GM21723 (cell line): ENCODE measurements at regions not wholly inside any gene's neighbourhood (a gene's known extent, or its start where the extent isn't known, plus 50 kb on each side); places are given as distances from the start of the nearest gene placed in this dataset.

ENCODE experiments used
- ATAC-seq: cut with Tn5 transposase; IDR thresholded peaks from one replicate; pipeline ENCODE4 v1.9.1; 2021; ENCODE audit warnings: mild to moderate bottlenecking, moderate library complexity; ENCODE audit not compliant: unreplicated experiment

DNA sequence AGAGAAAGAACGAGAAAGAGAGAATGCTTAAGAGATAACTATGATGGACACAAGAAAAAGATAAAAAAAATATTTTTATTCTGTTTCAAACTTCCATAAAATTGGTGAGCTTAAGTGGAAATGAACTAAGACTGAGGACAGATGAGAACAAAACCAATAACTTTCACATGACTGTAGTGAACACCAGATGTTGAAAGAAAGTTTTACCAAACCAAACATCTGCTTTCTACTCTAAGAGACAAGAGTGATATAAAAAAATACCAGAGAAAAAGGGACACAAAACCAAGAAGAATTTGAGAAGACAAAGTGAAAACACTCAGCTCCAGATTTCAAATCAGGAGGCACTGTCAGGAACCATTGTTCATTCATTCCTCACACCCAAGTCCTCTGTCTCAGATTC, 147.9 kb downstream of the IMPG2 start:
- no peak for ATAC-seq

DNA sequence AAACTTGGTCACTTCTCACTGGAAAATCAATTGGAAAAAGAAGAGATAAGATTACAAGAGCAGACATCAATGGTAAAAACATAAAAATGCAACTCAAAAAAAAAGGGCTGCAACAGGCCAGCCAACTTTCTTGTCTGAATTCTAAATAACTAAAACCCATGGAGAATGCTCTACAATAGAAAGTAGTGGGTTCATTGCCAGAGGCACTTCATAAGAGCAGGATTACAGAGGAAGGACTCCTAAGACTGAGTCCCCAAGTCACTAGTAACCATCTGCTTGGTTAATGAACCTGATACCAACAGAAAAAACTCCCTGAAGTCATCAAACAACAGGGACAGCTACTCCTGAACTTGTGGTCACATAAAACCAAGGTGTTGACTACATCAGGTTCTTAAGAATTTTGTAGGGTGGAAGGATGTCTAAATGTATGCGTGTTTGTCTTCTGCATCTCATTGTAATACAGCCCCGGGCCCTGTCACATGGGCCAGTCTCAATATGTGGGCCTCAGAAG, 148.6 kb downstream of the IMPG2 start:
- no peak for ATAC-seq

DNA sequence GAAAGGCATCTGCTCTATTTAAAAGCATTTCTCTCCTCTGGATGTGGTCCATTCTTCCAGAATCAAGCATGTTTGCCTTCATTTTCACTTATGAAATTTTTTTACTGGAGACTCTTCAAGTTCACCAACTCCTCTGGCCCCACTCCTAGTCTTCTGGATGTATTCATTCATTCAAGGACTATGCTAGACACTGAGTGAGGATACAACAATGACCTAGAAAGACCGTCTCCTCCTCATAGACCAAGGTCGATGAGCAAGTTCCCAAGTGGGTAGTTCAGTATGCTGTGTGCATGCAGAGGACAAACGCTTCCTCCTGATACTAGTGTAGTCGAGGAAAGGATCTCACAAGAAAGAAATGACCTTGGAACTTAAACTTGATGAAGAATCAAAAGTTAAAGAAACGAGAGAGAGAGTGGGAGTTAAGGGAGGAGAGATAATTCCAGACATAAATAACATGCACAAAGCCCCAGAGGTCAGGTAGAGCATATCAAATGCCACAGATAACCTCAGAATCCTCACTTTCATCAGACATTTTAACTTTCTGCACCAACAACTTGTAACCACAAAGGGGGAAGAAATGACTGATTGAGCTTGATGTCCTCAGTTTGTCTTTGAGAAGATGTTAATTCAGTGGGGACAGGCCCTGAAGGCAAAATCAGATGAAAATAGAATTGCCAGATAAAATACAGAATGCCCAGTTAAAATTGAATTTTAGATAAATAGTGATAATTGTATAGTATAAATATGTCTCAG, 149.4 kb downstream of the IMPG2 start:
- ATAC-seq: no peak

DNA sequence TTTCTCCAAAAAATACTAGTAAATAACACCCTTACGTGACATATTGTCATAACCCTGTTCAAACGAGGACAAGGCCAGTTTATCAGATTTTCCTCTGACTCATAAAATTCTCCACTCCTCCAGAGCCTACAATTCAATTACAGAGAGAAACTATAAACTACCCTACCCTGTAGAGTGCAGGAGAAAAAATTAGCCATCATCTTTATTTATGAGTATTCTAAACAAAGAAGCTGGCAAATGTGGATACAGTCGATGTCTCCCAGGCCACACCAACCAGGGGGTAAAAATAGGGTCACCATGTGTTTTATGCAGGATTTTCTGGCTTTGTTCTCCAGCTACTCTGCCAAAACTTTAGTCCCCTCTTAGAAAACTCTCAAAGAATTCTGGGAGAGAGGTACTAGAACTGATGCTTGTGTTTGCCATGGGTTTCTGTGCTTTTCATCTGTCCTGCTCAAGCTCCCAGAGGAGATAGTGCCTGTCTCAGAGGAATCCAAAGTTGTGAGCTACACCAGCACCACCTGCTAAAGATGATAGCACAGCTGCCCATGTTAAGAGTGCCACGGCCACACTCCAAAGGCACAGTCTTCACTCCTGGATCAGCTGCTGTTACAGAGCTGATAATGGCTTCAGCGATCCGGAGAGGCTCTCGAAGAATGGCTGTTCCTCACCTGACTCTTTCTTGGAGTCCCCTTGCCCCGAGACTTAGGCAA, 150.2 kb downstream of the IMPG2 start:
- ATAC-seq: no peak

DNA sequence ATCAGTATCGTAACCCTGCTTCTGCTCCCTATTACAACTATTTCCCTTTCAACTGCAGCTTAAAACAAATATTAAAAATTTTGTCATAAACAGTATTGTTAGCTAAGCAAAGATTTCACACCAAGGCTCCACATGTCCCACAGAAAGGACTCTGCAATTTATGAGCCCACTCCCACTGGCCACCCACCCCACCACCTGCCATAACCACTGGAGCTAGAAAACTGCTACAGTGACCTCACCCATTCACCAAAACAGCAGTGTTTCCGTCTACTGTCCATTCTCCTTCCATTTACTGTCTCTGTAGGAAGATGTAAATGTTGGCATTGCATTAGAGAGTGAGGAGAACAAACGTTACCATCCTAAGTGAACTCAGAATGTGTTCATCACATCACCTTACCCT, 150.9 kb downstream of the IMPG2 start:
- no peak for ATAC-seq

DNA sequence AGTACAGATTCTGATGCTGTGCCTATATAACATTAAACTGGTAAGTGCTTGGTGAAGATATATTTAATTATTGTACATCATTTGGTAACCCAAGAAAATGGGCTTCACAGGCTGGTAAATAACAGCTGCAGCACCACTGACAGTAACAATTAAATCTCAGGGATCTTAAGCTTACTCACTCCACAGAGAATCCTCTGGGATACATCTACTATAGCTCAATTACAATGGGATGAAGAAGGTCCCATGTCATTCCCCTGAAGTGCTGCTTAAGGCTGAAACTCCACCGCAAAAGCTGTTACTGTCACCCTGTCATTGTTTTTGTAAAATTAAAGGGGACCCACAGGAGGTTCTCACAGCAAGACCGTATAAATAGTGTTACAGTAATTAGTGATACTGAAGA, 153.0 kb downstream of the IMPG2 start:
- no peak for ATAC-seq

DNA sequence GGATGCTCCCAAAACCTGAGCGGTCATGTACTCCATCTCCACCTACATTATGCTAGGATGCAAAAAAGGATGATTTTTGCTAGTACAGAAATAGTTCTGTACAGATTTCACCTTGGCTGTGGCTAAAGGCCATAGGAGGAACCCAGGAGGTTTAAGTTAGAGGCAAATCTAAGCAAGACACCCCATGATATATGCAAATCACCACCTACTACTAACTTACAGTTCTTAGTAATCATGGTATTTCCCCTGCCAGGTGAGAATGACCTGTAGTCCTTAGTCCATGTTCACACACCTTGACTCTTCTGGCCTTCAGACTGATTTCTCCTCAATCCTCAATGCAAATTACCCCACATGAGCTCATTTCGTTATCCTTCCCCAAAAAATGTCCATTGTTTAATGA, 154.2 kb downstream of the IMPG2 start:
- ATAC-seq: no peak

DNA sequence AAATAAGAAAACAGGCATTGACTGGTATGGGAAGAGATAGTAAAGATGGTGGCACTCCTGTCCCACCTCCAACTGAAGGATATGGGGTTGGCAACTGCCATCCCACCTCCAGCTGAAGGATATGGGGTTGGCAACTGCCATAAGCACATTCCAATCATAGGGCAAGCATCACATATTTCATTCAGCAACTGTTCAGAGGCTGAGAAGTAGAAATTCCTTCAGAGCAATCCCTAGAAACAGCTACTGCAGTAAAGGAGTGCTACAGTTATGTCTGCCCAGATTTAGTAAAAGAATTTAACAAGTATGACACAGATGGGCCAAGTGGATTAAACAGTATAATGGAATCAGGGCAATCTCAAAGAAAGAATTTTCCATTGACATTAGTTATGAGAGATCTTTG, 156.8 kb downstream of the IMPG2 start:
- ATAC-seq: no peak

DNA sequence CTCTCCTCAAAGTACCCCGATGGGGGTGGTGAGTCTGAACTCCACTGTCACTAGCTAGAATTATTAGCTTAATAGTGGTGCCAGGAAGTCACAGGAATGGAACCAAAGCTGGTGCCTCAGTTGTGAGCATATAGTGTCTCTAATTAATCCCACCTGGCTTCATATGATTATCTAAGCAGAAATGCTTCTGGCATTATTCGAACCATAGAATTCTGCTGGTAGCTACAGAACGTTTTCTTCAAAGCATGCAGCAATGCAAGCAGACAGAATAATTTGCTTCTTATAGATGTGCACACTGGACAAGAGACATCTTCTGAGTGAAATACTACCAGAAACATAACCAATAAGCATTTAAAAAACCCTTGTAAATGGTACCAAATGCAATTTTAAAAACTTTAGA, 160.9 kb downstream of the IMPG2 start:
- no peak for ATAC-seq

DNA sequence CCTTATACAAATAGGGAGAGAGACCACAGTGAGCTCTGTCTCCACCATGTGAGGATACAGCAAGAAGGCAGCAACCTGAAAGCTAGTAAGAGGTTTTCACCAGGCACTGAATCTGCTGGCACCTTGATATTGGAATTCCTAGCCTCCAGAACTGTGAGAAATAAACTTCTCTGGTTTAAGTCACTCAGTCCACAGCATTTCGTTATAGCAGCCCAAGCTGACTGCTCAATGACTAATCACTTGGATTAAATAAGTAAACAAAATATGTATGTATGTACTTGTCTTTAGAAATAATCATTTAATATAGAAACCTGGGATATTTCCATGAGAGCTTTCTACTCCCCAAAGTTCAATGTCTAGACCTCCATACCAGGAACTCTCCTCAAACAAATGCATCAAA, 162.0 kb downstream of the IMPG2 start:
- no peak for ATAC-seq

DNA sequence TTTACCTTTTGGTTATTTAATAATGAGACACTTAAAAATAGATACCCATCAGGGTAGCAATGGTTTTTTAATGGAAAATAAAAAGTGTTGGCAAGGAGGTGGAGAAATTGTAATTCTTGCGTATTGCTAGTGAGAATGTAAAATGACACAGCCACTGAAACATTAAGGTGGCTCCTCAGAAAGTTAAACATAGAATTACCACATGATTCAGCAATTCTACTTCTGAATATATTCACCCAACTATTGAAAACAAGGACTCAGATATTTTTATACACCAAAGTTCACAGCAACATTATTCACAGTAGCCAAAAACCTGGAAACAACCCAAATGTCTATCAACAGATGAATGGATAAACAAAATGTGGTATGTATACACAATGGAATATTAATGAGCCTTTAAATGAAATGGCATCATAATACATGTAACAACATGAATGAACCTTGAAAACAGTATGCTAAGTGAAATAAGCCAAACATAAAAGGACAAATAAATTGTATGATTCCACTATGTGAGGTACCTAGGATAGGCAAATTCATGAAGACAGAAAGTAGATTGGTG, 163.5 kb downstream of the IMPG2 start:
- ATAC-seq: no peak

DNA sequence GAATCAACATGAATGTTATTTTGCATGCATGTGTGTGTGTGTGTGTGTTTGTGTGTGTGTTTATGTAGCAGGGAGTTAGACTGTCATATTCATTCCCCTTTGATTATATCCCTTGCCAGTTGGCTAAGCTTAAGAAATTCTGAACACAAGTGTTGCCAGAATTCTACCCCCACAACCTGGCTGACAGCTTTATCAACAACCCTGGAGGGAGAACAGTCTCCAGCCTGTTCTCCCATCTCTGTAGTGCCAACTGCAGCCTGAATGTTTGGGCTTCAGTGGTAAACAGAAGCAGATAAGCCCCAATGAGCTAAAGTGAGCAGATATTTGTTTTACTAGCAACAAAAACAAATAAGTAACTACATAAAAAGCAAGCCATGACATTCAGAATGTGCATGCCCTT, 162.6 kb upstream of the ABI3BP start:
- ATAC-seq: no peak

DNA sequence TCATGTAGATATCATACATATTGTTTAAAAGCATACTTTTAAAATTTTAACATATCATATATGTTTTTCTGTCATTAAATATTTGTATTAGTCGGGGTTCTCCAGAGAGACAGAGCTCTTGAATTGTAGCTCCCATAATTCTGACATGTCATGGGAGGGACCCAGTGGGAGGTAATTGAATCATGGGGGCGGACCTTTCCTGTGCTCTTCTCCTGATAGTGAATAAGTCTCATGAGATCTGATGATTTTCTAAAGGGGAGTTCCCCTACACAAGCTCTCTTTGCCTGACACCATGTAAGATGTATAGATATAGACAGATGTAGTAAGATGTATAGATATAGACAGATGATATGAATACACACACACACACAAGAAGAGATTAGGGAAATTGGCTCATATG, 161.2 kb upstream of the ABI3BP start:
- ATAC-seq: no peak

DNA sequence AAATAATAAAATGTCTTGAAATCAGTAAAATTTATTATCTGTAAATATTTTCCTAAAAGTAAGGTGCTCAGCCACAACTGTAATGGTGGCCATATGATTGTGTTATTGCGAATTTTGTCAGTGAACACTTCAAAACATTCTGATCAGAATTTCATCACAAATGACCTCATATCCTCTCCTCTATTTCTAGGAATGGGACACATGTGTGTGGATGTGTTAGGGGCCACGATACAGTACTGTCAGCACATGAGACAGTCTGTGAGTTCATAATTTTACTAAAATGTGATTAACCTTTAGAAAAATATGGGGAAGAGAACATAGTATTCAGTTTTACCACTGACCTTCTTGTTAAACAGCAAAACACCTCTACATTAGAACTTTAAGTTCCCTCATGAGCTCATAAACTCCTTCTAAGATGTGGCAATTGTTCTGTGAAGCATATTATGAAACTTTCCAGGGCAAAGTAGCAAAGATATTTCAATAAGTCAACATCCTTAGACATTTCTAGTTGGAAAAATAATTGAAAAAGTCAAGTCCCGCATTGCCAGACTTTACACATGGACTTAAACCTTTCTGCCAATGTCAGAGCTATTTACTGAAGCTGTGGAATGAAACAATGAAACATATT, 158.2 kb upstream of the ABI3BP start:
- ATAC-seq: no peak

DNA sequence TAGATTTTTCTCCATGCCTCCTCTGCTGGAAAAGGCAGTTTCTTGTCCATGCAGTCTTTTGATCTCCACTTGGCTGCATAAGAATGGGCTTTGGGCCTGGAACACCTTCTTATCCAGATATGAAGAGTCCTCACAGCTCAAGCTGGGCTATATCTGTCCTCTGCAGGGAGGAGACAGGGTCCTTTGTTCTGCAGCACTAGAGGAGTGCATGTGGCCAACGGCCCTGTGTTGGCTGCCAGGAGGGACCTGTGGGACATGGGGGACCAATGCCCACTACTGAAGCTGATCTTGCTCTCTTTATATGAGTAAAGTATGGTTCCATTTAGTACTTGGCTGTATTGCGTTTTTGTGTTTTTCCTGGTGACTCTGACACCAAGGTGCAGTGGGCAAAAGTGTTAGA, 157.3 kb upstream of the ABI3BP start:
- no peak for ATAC-seq

DNA sequence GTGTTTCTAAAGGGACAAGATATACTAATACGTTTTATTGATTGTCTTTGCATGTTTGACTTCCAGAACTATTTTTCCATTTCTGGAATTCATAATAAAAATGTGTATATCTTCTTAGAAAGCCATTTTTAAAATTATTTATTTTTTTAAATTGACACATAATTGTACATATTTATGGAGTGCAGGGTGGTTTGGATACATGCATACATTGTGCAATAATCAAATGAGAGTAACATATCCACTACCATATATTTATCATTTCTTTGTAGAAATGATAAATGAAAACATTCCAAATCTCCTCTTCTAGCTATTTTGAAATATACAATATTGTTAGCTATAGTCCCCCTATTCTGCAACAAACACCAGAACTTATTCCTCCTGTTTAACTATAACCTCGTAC, 156.5 kb upstream of the ABI3BP start:
- ATAC-seq: no peak

DNA sequence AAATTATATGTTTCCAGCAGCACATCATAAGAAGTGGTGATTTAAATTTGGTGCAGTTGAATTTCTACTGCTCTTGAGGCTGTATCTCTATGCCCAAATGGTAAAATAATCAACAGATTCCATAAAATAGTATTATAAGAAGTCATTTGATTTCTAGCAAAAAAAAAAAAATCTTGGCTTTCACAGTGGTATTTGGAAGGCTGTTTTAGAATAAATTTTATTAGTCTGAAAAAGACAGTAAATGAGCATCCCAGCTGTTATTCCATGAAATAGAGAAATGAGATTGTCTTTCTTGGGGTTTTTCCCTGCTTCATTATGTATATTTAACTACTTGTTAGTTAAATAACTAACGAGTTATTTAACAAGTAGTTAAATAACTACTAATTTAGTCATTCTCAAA, 156.0 kb upstream of the ABI3BP start:
- no peak for ATAC-seq

DNA sequence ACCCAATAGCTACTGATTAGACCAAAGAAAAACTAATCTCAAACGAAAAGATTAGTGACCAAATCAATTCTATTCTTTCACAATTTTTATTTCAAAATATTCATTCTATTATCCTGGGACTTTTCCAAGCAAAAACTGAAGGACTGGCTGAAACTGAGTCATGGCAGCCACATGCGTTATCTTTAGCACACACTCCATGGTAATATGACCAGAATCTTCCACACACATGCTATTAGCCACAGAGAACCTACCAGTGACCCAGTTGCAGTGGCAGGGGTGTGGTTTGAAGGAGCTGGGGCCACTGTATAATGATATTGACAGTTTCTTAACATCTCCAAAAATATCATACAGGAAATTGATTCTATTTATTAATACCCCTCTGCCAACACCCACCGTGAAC, 154.8 kb upstream of the ABI3BP start:
- no peak for ATAC-seq

DNA sequence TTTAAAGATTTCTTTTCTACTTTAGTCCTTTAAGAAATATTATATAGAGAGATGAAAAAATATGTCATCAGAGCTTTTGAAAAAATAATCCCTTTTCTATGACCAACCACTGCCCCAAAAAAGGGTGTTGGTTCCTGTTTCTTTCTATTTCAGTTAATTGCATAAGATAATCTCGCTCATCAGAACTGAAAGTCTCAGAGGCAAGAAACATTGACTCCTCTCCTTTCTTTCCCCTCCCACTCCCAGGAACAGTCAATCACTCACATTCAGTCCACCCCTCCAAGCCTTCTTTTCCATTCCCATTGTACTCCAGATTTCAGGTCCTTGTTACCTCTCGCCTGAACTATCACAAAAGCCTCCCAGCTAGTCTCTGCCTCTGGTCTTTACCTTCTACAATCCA, 153.7 kb upstream of the ABI3BP start:
- no peak for ATAC-seq

DNA sequence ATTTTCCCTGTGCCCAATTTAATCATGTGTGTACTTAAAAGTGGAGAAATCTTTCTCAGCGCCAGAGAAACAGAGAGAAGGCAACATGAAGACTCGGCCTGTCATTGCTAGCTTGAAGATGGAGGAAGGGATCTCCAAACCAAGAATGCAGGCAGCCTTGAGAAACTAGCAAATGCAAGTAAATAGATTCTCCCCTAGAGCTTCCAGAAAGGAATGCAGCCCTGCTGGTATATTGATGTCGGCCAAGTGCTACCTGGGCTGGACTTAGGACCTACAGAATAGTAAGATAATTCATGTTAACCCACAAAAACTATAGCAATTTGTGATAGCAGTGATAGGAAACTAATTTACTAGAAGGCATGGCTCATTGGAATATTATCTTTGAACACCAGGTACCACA, 150.9 kb upstream of the ABI3BP start:
- no peak for ATAC-seq

DNA sequence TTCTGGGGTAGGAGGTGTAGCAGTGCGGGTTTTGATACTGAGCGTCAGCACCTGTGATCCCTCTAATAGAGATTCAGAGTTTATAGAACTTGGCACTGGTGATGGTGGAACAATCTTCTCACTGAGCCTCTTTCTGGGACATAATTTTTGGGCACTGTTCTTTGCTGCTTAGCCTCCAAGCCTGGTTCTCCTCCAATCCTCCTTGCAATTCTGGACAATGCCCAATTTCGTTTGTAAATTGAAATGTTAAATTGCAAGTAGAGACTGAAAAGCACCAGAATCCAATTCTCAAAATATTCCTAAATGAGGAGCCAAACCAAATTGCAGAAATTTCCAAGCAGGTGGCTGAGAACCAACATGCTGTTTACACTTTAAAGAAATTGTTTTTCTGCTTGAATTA, 149.8 kb upstream of the ABI3BP start:
- ATAC-seq: no peak

DNA sequence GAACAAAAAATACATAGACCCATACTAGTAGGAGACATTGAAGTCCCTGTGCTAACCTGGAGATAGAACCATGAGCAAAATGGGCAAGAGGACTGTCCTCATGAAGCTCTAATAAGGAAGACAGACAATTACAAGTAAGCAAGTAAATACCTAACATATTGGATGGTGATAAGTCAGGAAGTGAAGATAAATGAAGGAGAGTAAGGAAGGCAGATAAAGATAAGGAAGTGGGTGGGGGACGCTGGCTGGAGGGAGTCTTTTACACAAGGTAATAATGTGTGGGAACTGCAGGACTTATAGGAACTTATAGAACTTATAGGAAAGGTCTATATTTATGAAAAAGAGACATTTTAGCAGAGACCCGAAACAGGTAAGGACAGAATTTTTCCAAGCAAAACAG, 148.9 kb upstream of the ABI3BP start:
- no peak for ATAC-seq
